ENCODE measurements at regions not wholly inside any gene's neighbourhood (a gene's known extent, or its start where the extent isn't known, plus 50 kb on each side); places are given as distances from the start of the nearest gene placed in this dataset.

DNA sequence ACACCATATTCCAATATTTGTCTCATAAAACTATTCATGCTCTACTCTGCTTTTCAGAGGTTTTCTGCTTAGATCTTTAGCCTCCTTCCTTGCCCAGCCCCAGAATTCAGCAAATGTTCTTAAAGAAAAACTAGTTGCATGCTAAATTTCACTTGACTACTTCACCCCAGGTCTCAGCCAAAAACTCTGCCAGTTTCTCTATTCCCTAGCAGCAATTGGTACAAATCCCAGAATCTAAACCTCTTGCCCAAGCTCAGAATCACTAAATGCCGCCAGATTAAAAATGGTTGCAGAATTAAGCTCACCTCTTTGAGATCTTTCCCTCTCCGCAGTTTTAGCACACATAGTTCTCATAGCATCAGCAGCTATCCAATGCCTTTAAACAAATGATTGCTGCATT, 331.2 kb upstream of the SMARCA2 start:
- no peak for DNase-seq (ENCODE audit: low spot score)

- no peak for DNase-seq (ENCODE audit: low spot score)
Observed at GRCh38 chr9:1698991-1699390, 316.2 kb upstream of the SMARCA2 start.

GRCh38 chr9:1701113-1701512, 314.0 kb upstream of the SMARCA2 start:
- no peak for DNase-seq (ENCODE audit: low spot score)

DNA sequence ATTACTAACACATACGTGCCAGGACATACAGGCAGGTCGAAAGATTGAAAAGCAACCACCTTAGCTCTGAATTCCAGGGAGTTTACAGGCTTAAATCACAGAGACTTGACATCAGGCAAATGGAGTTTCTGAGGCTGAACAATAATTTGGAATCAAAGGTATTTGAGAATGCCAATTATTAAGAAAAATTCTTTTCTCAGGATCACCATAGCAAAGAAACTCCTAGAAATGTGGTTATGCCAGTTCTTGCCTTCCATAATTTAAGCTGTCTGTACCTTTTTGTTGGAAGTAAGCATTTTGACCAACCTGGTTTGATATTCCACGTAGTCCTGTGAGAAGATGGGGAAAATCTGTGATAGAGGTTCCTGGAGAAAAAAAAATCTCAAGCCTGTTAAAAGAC, 312.4 kb upstream of the SMARCA2 start:
- no peak for DNase-seq (ENCODE audit: low spot score)

DNA sequence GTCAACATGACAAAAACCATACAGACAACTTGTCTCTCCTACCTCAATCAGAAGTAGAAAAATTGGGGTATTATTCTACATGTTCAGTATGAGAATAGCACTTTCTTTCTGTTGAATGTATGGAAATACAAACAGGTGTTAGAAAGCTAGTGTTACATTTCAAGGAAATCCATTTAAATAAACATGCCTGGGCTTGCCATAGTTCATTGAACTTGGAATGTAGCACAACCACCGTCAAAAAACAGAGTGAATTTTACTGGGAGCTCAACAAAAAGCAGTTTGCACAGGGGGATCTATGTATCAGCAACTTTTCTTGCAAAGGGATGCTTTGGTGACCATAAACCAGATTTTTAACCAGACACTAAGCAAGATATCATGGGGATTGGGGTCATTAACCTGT, 307.9 kb upstream of the SMARCA2 start:
- DNase-seq (ENCODE audit: low spot score): no peak

- DNase-seq (ENCODE audit: low spot score): no peak
Observed at GRCh38 chr9:1708219-1708618, 306.9 kb upstream of the SMARCA2 start.

DNA sequence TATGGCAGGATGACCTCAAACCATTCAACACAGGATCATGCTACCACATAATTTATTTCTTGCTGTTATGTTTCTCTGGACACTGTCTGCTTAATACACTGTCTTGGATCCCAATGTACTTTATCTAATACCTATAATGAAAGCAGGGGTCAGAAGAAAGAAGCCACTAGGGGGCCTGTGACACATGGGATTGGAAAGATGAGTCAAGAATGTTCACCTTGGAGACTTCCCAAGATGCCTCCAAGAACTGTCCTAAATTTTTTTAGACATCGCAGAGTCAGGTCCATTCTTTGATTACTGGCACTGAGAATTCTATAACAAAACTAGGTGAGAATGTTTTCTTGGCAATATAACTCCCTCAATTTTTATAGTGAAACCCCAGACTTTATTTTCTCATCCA, 305.8 kb upstream of the SMARCA2 start:
- DNase-seq (ENCODE audit: low spot score): peak; percentile 3

DNA sequence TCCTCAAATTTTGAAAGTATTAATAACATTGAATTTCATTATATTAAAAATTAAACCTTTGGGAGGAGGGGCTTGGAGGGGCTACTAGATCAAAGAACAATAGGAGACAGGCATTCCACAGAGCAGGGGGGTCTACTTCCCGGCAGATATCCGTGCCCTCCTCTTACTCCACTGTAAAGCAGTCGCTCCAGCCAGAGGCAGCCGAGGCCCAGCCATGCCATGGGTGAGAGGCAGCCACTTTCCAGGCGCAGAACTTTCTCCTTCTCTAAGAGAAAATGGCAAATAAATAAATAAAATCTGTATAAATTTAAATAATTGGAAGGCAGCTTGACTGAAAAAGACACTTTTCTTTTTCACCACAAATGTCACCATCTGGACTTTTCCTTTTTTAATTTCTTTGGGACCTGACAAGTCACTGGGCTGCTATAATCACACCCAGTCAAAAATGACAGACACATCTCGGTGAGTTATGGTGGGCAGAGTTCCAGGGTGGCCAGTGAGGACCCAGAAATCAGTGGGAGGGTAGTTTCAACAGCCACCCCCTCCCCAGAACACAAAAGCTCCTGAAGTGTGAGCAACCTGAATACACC, 302.2 kb upstream of the SMARCA2 start:
- no peak for DNase-seq (ENCODE audit: low spot score)

DNA sequence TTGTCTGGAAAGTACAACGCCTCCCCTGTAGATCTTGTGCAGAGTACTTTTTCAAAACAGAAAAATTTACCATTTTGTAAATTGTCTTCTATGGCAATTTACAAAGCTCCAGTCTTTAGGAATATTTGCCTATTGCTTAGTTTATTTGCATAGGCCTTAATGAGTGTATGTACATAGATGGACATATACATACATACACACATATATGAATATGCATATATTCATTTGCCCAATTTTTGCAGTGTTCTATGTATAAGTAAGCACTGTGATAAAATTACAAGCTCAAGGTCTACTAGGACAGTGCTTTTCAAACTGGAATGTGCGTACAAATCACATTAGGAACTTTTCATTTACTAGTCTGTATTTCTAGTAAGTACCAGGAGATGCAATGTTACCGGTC, 301.3 kb upstream of the SMARCA2 start:
- DNase-seq (ENCODE audit: low spot score): no peak

DNA sequence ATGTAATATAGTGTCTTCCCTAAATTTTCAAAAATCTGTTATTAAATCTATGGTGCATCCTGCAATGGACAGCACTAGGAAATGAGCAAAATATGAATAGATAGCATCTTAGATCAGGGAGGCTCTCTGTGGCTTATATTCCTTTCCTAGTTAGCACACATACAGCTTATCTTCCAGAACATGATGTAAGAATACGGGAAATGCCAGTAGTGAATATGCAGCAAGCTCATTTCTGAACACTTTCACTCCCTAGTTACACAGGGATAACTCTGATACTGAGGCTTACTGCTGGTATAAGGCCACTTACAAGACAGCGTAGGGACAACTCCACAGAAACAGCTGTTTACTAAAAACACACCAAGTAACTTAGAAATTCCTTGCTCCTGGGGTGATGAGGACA, 297.3 kb upstream of the SMARCA2 start:
- DNase-seq (ENCODE audit: low spot score): no peak

GRCh38 chr9:1718836-1719235, 296.3 kb upstream of the SMARCA2 start:
- no peak for DNase-seq (ENCODE audit: low spot score)

DNA sequence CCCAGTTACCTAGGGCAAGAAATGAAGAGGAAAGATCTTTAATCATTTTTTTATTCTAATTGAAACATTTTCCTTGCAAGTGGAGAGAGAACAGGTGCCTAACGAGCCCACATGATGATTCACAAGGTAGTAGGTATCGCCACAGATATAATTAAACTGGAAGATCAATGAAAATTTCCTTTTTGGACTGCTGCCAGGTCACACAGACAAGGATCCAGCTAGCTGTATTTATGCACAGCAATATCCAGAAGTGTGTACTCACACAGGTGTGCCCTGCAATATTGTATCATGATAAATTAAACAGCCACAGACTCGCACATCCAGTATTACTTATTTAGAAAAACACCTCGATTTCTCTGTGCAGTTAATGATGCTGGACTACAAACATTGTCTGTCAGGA, 294.0 kb upstream of the SMARCA2 start:
- DNase-seq (ENCODE audit: low spot score): no peak

- no peak for DNase-seq (ENCODE audit: low spot score)
Observed at GRCh38 chr9:1722404-1722803, 292.7 kb upstream of the SMARCA2 start.

DNA sequence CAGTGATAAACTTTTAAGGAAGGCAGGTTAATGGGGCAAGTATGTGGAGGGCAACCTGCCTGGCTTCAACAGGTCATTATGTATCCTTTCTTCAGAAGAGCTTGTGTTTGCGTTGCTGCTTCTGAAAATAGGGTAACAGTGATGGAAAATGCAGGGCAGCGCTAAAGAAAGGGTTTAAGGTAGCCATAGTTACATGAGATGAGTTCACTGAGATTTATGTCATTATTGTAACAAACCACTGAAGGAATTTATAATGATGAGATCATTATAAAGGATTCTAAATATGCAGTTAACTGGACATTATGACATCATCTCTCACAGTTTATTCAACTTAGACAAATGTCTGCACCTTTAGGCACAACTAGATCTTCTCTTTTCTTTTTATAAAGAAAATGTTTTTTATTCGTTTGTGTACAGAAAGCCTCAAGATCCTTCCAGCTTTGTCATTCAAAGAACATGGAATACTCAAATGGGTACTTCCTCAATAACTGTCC, 291.6 kb upstream of the SMARCA2 start:
- DNase-seq (ENCODE audit: low spot score): no peak

DNA sequence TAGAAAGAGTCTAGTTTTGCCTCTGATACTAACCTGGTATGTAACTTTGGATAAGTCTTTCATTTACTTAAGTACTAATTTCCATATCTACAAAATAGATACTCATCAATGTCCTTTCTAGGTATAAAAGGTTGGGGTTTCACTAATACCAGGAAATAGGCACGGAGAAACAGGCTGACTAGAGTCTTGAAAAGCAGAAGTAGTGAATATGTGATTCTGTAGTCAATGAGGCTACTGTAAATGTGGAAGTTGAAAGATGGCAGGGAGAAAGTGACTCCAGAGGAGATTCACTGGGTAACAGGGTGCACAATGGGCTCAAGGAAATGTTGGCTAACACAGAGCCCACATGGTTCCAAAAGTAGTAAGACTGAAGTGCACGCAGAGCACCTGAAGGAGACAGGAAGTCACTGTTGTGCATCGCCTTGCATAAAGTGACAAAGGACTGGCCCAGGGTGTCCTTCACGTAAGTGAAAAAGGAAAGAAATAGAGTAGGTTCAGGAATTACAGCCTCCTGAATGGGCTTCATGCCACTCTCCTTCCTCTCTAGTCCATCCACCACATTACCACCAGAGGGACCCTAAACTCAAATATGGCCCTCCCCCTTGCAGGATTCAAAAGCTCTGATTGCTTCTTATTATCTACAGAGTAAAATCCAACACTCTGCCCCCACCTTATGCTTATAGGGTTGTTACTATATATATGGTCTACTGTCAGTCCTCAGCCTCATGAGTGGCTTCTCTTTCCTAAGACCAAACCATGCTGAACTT, 288.0 kb upstream of the SMARCA2 start:
- peak; percentile 17 for DNase-seq (ENCODE audit: low spot score)

GRCh38 chr9:1729631-1730030, 285.5 kb upstream of the SMARCA2 start:
- no peak for DNase-seq (ENCODE audit: low spot score)

DNA sequence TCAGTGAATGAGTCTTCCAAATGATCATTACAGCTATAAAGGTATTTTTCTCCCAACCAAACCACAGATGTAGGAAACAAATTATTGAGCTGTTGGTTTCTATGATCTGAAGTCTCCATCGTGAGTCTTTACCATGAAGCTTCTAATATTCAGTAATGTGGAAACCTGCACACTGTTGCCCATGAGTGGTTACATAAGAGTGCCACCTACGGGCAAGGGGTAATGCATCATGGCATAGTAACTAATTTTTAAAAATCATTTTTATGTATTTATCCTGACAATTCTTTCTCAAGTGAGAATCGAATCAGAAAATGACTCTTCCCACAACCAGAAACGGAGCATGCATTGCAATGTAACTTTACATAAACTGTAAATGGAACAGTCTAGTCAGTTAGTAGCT, 282.5 kb upstream of the SMARCA2 start:
- DNase-seq (ENCODE audit: low spot score): no peak

- no peak for DNase-seq (ENCODE audit: low spot score)
Observed at GRCh38 chr9:1738511-1739100, 276.5 kb upstream of the SMARCA2 start.

DNA sequence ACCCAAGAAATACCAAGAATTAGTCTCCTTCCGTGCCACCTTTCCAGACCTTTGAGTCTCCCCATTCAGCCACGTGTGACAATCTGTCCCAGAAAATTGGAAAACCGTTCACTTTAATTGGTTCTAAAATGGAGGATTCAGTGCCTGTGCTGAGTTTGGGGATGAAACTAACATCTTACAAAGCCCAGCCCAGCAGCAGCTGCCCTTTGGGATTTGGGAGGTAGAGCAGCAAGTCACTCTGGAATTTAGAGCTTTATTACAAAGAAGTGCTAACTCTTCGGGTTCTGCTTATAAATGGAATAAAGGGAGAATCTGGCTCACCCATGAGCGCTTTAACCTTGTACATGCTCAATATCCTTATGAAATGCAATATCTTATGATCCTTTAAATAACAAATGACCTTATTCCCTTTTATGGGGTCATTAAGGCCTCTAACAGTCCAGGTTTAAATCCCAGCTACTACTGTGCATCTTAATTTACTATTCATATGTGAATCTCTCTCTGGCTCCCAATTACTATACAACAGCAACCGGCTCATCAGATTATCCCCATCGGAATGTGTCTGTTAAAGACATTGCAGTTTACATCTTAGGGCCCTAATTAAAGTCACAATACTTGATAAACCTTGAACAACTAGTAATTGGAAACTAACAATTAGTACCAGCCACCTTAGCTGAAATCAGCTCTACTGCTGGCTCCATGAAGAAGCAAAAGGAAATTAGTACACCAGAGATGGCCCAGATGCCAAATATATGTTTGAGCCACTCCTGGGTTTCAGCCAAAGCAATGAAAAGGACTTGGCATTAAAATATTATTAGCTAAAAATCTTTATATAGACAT, 271.8 kb upstream of the SMARCA2 start:
- no peak for DNase-seq (ENCODE audit: low spot score)

- DNase-seq (ENCODE audit: low spot score): no peak
Observed at GRCh38 chr9:1745980-1746379, 269.2 kb upstream of the SMARCA2 start.

DNA sequence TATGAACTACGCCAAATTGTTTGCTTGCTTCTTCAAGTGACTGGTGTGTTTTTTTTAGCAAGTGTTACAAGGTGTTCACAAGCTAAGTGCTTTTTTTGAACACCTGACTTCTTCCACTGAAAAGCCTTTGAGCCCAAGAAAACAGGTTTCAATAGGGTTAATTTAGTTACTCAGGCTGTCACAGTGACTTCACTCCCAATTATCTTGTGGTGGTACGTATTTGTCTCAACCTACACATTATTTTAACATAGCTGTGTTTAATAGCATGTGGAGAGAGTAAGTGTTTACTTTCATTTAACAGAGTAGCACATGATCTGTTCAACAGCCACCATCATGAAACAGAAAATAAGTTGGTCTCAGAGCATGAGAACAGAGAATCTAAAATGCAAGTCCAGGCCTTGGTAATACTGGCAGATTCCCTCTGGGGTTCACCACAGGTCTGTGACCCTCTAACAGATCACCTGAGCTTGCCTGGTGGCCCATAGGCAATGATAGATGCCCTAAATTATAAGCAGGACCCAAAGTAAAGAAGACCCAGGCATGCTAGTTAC, 267.7 kb upstream of the SMARCA2 start:
- DNase-seq (ENCODE audit: low spot score): no peak

- no peak for DNase-seq (ENCODE audit: low spot score)
Observed at GRCh38 chr9:1748407-1748806, 266.7 kb upstream of the SMARCA2 start.
